Liver (tissue), 8 donors: ENCODE measurements at regions not wholly inside any gene's neighbourhood (a gene's known extent, or its start where the extent isn't known, plus 50 kb on each side); places are given as distances from the start of the nearest gene placed in this dataset.

ENCODE experiments used
- DNase-seq: peaks from one replicate; pipeline ENCODE4 v3.0.0-alpha.2; 2017; ENCODE audit warnings: low spot score
- H3K27ac ChIP-seq, 2 donors: one replicate each; pipeline ENCODE4 v1.7.0; 2013; ENCODE audit warnings: inconsistent platforms in 2 of 2, low read length in 2 of 2, control low read depth in 1 of 2, low read depth in 1 of 2, mild to moderate bottlenecking in 1 of 2
- H3K27me3 ChIP-seq, 4 donors: one replicate each; pipeline versions ENCODE4 v1.6.1 to v1.7.0; 2013; ENCODE audit warnings: low read length in 3 of 4, inconsistent platforms in 1 of 4, mild to moderate bottlenecking in 1 of 4, moderate library complexity in 1 of 4; ENCODE audit not compliant: control insufficient read depth in 4 of 4, insufficient read depth in 4 of 4
- H3K36me3 ChIP-seq, 4 donors: one replicate each; pipeline versions ENCODE4 v1.6.1 to v1.7.0; 2013; ENCODE audit warnings: low read length in 3 of 4, mild to moderate bottlenecking in 3 of 4, low read depth in 1 of 4, moderate library complexity in 1 of 4; ENCODE audit not compliant: control insufficient read depth in 4 of 4, insufficient read depth in 3 of 4
- H3K4me1 ChIP-seq, 4 donors: one replicate each; pipeline versions ENCODE4 v1.6.1 to v1.7.0; 2013; ENCODE audit warnings: low read length in 3 of 4, mild to moderate bottlenecking in 3 of 4, moderate library complexity in 1 of 4; ENCODE audit not compliant: control insufficient read depth in 4 of 4, insufficient read depth in 4 of 4
- H3K4me3 ChIP-seq, 3 donors: one replicate each; pipeline versions ENCODE4 v1.6.1 to v1.7.0; 2013; ENCODE audit warnings: low read length in 3 of 3, control low read depth in 1 of 3, low read depth in 1 of 3, mild to moderate bottlenecking in 1 of 3
- H3K9ac ChIP-seq, 2 donors: one replicate each; pipeline ENCODE4 v1.7.0; 2013; ENCODE audit warnings: low read length in 2 of 2, mild to moderate bottlenecking in 2 of 2, moderate library complexity in 2 of 2, control low read depth in 1 of 2, low read depth in 1 of 2
- H3K9me3 ChIP-seq, 4 donors: one replicate each; pipeline versions ENCODE4 v1.6.1 to v1.7.0; 2013; ENCODE audit warnings: low read length in 3 of 4; ENCODE audit not compliant: control insufficient read depth in 4 of 4
- EGR1 ChIP-seq, 2 donors: IDR thresholded peaks; 2 replicates each; pipeline ENCODE4 v1.6.1; 2016 to 2018; ENCODE audit warnings: antibody characterized with exemption in 2 of 2, low read depth in 2 of 2
- FOXA1 ChIP-seq: IDR thresholded peaks from 2 replicates; pipeline ENCODE4 v1.6.1; 2016; ENCODE audit warnings: antibody characterized with exemption
- FOXA2 ChIP-seq: IDR thresholded peaks from 2 replicates; pipeline ENCODE4 v1.6.1; 2016; ENCODE audit warnings: antibody characterized with exemption
- GABPA ChIP-seq, 2 donors: IDR thresholded peaks in 1 of 2; conservative IDR thresholded peaks in 1 of 2; 2 replicates each; pipeline ENCODE4 v1.6.1; 2016; ENCODE audit warnings: antibody characterized with exemption in 2 of 2, mild to moderate bottlenecking in 1 of 2, moderate library complexity in 1 of 2
- HNF4A ChIP-seq, 2 donors: conservative IDR thresholded peaks; 2 replicates each; pipeline ENCODE4 v1.6.1; 2016; ENCODE audit warnings: antibody characterized with exemption in 2 of 2, mild to moderate bottlenecking in 2 of 2
- HNF4G ChIP-seq: IDR thresholded peaks from 2 replicates; pipeline ENCODE4 v1.6.1; 2016; ENCODE audit warnings: antibody characterized with exemption
- JUND ChIP-seq, 2 donors: IDR thresholded peaks; 2 replicates each; pipeline ENCODE4 v1.6.1; 2016; ENCODE audit warnings: antibody characterized with exemption in 2 of 2
- RAD21 ChIP-seq, 2 donors: IDR thresholded peaks; 2 replicates each; pipeline ENCODE4 v1.6.1; 2016; ENCODE audit warnings: antibody characterized with exemption in 2 of 2, mild to moderate bottlenecking in 2 of 2
- SP1 ChIP-seq: IDR thresholded peaks from 2 replicates; pipeline ENCODE4 v1.6.1; 2018; ENCODE audit warnings: antibody characterized with exemption, mild to moderate bottlenecking
- TAF1 ChIP-seq: conservative IDR thresholded peaks from 2 replicates; pipeline ENCODE4 v1.6.1; 2016; ENCODE audit warnings: antibody characterized with exemption, mild to moderate bottlenecking
- WGBS: extraction: QIAGEN DNeasy Blood & Tissue Kit; methylation state at CpG from one replicate; pipeline ENCODE4 v1.1.7; 2013; 5-methylcytosine and 5-hydroxymethylcytosine counted together
- TF ChIP-seq, protein P1 (sequence below): fragments of 150-350 bp; IDR thresholded peaks from 2 replicates; pipeline ENCODE4 v1.5.1; 2017; ENCODE audit warnings: improper control_type of control experiment, low read depth, low read length; ENCODE audit not compliant: missing input control
- TF ChIP-seq, protein P2 (sequence below): IDR thresholded peaks from 2 replicates; pipeline ENCODE4 v1.6.1; 2016; ENCODE audit warnings: antibody characterized with exemption
- TF ChIP-seq, protein P3 (sequence below): IDR thresholded peaks from 2 replicates; pipeline ENCODE4 v1.6.1; 2016; ENCODE audit warnings: antibody characterized with exemption
- TF ChIP-seq, protein P4 (sequence below): IDR thresholded peaks from 2 replicates; pipeline ENCODE4 v1.6.1; 2016; ENCODE audit warnings: antibody characterized with exemption
- TF ChIP-seq, protein P5 (sequence below): IDR thresholded peaks from 2 replicates; pipeline ENCODE4 v1.6.1; 2016; ENCODE audit warnings: antibody characterized with exemption, mild to moderate bottlenecking
- donor health status: healthy.
- donor health status: healthy.
- donor health status: healthy.
- donor health status: healthy.
- donor health status: healthy.

DNA sequence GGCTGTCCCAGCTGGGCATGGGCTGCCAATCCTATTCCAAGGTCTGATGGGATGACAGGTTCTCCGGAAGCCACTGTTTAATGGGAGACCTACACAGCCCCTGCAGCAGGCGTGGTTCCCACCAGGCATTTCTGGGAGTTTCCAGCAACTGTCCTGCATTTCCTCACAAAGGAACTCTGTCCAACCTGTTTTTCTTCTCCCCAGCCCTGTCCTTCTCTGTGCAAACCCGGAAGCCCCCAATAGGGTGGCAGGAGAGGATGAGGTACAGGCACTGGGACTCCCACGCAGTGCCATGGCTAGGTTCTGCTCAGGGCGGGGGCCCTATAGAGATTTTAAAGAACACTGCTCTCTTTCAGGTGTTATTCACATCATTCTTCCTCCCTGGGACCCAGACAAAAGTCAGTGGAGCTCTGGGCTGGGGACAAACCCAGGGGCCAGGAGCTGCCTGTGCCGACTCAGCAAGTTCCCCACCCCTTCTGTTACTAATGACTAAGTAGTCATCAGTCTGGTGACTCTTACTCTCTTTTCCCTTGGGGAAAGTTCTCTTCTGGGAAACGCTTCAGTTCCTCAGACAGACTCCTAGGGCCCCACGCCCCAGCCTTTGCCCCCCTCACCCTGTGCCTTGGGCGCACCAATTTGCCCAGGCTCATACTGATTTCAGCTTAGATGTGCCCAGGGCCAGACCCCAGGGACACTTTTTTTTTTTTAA is 97.7 kb downstream of the CD47 start:
- DNase-seq: no peak
- no peaks in the 10 kb centered on the region for H3K27me3 ChIP-seq
- 84% methylated on average over 9 of the region's 9 CpGs for WGBS
- no peak overlapping the region for H3K9ac ChIP-seq
- no peak overlapping the region for H3K27ac ChIP-seq
- TF ChIP-seq, protein P1, sequence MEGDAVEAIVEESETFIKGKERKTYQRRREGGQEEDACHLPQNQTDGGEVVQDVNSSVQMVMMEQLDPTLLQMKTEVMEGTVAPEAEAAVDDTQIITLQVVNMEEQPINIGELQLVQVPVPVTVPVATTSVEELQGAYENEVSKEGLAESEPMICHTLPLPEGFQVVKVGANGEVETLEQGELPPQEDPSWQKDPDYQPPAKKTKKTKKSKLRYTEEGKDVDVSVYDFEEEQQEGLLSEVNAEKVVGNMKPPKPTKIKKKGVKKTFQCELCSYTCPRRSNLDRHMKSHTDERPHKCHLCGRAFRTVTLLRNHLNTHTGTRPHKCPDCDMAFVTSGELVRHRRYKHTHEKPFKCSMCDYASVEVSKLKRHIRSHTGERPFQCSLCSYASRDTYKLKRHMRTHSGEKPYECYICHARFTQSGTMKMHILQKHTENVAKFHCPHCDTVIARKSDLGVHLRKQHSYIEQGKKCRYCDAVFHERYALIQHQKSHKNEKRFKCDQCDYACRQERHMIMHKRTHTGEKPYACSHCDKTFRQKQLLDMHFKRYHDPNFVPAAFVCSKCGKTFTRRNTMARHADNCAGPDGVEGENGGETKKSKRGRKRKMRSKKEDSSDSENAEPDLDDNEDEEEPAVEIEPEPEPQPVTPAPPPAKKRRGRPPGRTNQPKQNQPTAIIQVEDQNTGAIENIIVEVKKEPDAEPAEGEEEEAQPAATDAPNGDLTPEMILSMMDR: no peak
- TF ChIP-seq, protein P2, sequence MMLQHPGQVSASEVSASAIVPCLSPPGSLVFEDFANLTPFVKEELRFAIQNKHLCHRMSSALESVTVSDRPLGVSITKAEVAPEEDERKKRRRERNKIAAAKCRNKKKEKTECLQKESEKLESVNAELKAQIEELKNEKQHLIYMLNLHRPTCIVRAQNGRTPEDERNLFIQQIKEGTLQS: no peak
- TF ChIP-seq FOXA1 (no peak), GABPA (IDR thresholded peaks at IDR 0.05 in 1 of 2, conservative IDR thresholded peaks at IDR 0.05 in 1 of 2) (no peak), JUND (IDR thresholded peaks at IDR 0.05) (no peak), HNF4A (conservative IDR thresholded peaks at IDR 0.05) (no peak), HNF4G (no peak), EGR1 (IDR thresholded peaks at IDR 0.05; ENCODE audit: low read depth in 2 of 2) (no peak), RAD21 (IDR thresholded peaks at IDR 0.05) (no peak)
- TF ChIP-seq, protein P3, sequence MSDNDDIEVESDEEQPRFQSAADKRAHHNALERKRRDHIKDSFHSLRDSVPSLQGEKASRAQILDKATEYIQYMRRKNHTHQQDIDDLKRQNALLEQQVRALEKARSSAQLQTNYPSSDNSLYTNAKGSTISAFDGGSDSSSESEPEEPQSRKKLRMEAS: no peak
- no peak overlapping the region for H3K4me3 ChIP-seq
- no peaks in the 10 kb centered on the region for H3K9me3 ChIP-seq
- peaks cover 0 to 2% (median 0%) of the 10 kb centered on the region in 4 donors for H3K4me1 ChIP-seq
- H3K36me3 ChIP-seq: no peaks in the 10 kb centered on the region

DNA sequence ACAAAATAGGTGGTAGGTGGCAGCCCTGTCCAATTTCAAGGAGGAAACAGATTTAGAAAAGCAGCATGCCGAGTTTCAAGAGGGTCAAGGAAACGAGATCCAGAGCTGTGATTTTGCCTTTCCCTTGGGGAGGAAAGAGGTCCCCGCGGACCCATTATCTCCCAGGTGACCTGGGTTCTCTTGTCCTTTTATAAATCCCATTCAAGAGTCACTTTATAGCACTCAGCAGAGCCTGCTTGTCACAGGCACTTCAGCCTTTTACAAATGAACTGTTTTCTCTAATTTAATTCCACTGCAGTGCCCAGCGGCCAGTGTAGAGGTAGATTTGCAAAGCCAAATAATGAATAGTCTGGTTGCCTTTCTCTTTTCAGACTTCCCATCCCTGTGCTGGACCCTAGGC is 99.9 kb downstream of the CD47 start:
- Histone ChIP-seq H3K27me3 (no peaks in the 10 kb centered on the region), H3K4me1 (peaks cover 3 to 16% (median 9%) of the 10 kb centered on the region in 4 donors), H3K9ac (no peak overlapping the region), H3K9me3 (no peaks in the 10 kb centered on the region), H3K36me3 (no peaks in the 10 kb centered on the region), H3K27ac (no peak overlapping the region), H3K4me3 (no peak overlapping the region)
- TF ChIP-seq, protein P2: no peak
- no peak for TF ChIP-seq FOXA1
- TF ChIP-seq, protein P4, sequence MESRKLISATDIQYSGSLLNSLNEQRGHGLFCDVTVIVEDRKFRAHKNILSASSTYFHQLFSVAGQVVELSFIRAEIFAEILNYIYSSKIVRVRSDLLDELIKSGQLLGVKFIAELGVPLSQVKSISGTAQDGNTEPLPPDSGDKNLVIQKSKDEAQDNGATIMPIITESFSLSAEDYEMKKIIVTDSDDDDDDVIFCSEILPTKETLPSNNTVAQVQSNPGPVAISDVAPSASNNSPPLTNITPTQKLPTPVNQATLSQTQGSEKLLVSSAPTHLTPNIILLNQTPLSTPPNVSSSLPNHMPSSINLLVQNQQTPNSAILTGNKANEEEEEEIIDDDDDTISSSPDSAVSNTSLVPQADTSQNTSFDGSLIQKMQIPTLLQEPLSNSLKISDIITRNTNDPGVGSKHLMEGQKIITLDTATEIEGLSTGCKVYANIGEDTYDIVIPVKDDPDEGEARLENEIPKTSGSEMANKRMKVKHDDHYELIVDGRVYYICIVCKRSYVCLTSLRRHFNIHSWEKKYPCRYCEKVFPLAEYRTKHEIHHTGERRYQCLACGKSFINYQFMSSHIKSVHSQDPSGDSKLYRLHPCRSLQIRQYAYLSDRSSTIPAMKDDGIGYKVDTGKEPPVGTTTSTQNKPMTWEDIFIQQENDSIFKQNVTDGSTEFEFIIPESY: no peak
- no peak for TF ChIP-seq HNF4A (conservative IDR thresholded peaks at IDR 0.05)
- no peak for TF ChIP-seq HNF4G
- TF ChIP-seq TAF1: no peak
- TF ChIP-seq FOXA2: no peak
- TF ChIP-seq JUND (IDR thresholded peaks at IDR 0.05): no peak
- no peak for TF ChIP-seq EGR1 (IDR thresholded peaks at IDR 0.05; ENCODE audit: low read depth in 2 of 2)
- TF ChIP-seq, protein P1: no peak
- TF ChIP-seq, protein P5, sequence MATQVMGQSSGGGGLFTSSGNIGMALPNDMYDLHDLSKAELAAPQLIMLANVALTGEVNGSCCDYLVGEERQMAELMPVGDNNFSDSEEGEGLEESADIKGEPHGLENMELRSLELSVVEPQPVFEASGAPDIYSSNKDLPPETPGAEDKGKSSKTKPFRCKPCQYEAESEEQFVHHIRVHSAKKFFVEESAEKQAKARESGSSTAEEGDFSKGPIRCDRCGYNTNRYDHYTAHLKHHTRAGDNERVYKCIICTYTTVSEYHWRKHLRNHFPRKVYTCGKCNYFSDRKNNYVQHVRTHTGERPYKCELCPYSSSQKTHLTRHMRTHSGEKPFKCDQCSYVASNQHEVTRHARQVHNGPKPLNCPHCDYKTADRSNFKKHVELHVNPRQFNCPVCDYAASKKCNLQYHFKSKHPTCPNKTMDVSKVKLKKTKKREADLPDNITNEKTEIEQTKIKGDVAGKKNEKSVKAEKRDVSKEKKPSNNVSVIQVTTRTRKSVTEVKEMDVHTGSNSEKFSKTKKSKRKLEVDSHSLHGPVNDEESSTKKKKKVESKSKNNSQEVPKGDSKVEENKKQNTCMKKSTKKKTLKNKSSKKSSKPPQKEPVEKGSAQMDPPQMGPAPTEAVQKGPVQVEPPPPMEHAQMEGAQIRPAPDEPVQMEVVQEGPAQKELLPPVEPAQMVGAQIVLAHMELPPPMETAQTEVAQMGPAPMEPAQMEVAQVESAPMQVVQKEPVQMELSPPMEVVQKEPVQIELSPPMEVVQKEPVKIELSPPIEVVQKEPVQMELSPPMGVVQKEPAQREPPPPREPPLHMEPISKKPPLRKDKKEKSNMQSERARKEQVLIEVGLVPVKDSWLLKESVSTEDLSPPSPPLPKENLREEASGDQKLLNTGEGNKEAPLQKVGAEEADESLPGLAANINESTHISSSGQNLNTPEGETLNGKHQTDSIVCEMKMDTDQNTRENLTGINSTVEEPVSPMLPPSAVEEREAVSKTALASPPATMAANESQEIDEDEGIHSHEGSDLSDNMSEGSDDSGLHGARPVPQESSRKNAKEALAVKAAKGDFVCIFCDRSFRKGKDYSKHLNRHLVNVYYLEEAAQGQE: no peak
- TF ChIP-seq SP1: no peak
- TF ChIP-seq GABPA (IDR thresholded peaks at IDR 0.05 in 1 of 2, conservative IDR thresholded peaks at IDR 0.05 in 1 of 2): no peak
- TF ChIP-seq, protein P3: no peak
- no peak for DNase-seq
- 95% methylated on average over 5 of the region's 5 CpGs for WGBS
